IMR-90 (cell line): ENCODE measurements at regions not wholly inside any gene's neighbourhood (a gene's known extent, or its start where the extent isn't known, plus 50 kb on each side); places are given as distances from the start of the nearest gene placed in this dataset.

Source experiments
- BHLHE40 ChIP-seq: fragments of 150-350 bp; IDR thresholded peaks from 2 replicates; pipeline ENCODE4 v1.6.1; 2016; ENCODE audit warnings: mild to moderate bottlenecking, low read depth, low read length
- MAFK ChIP-seq: IDR thresholded peaks from 2 replicates; pipeline ENCODE4 v1.6.1; 2012; ENCODE audit warnings: low read depth, low read length, improper control_type of control experiment
- POLR2A ChIP-seq: IDR thresholded peaks from 2 replicates; pipeline ENCODE4 v1.6.1; 2012; ENCODE audit warnings: mild to moderate bottlenecking, low read depth, low read length
- RAD21 ChIP-seq: IDR thresholded peaks from 2 replicates; pipeline ENCODE4 v1.6.1; 2012; ENCODE audit warnings: low read length, improper control_type of control experiment
- RFX5 ChIP-seq: IDR thresholded peaks from 2 replicates; pipeline ENCODE4 v1.8.0; 2012; ENCODE audit warnings: low read depth, mild to moderate bottlenecking, low read length, moderate library complexity
- TF ChIP-seq, protein P1 (sequence below): conservative IDR thresholded peaks from 2 replicates; pipeline ENCODE4 v1.5.1; 2012; ENCODE audit warnings: mild to moderate bottlenecking, low read depth, low read length, improper control_type of control experiment
- TF ChIP-seq, protein P2 (sequence below): fragments of 150-350 bp; IDR thresholded peaks from 2 replicates; pipeline ENCODE4 v1.6.1; 2017; ENCODE audit warnings: mild to moderate bottlenecking, antibody characterized with exemption, low read length, low read depth

DNA sequence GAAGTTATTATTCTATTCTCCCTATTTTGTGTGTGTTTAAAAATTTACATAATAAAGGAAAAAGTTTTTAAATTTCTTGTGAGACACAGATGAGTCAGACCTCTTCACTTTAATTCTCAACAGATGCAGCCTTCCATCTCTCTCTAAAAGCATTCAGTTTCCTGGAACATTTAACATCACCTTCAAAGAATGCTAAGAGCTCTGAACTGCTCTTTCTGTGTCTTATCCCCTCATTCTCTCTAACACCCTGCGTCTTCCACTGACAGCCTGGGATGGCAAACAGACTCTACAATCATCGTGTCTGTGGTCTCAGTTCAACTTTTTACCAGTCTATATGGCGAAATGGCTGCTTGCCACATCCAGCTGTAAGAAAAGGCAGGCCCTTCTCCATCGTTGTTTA lies 173.0 kb downstream of the HINT1 start:
- TF ChIP-seq, protein P1, sequence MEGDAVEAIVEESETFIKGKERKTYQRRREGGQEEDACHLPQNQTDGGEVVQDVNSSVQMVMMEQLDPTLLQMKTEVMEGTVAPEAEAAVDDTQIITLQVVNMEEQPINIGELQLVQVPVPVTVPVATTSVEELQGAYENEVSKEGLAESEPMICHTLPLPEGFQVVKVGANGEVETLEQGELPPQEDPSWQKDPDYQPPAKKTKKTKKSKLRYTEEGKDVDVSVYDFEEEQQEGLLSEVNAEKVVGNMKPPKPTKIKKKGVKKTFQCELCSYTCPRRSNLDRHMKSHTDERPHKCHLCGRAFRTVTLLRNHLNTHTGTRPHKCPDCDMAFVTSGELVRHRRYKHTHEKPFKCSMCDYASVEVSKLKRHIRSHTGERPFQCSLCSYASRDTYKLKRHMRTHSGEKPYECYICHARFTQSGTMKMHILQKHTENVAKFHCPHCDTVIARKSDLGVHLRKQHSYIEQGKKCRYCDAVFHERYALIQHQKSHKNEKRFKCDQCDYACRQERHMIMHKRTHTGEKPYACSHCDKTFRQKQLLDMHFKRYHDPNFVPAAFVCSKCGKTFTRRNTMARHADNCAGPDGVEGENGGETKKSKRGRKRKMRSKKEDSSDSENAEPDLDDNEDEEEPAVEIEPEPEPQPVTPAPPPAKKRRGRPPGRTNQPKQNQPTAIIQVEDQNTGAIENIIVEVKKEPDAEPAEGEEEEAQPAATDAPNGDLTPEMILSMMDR: no peak
- TF ChIP-seq BHLHE40 (no peak), RAD21 (no peak), RFX5 (no peak), POLR2A (no peak), MAFK (no peak)
- TF ChIP-seq, protein P2, sequence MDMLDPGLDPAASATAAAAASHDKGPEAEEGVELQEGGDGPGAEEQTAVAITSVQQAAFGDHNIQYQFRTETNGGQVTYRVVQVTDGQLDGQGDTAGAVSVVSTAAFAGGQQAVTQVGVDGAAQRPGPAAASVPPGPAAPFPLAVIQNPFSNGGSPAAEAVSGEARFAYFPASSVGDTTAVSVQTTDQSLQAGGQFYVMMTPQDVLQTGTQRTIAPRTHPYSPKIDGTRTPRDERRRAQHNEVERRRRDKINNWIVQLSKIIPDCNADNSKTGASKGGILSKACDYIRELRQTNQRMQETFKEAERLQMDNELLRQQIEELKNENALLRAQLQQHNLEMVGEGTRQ: no peak
